Tibial nerve (tissue), 4 donors: ENCODE measurements at regions not wholly inside any gene's neighbourhood (a gene's known extent, or its start where the extent isn't known, plus 50 kb on each side); places are given as distances from the start of the nearest gene placed in this dataset.

Experiments used
- DNase-seq, 2 donors: peaks; one replicate each; pipeline ENCODE4 v3.0.0-alpha.2; 2019; ENCODE audit warnings: low spot score in 2 of 2
- H3K27ac ChIP-seq, 4 donors: fragments of 200-600 bp; sonication (generic) in 3 of 4; one replicate each; pipeline ENCODE4 v1.5.1; 2017 to 2019; ENCODE audit warnings: mild to moderate bottlenecking in 1 of 4
- H3K27me3 ChIP-seq, 2 donors: fragments of 200-600 bp; sonication (generic) in 1 of 2; one replicate each; pipeline versions ENCODE4 v1.5.1 to v1.6.0; 2017 to 2019
- H3K36me3 ChIP-seq, 3 donors: fragments of 200-600 bp; sonication (generic); one replicate each; pipeline ENCODE4 v1.5.1; 2018 to 2019
- H3K4me1 ChIP-seq, 4 donors: fragments of 200-600 bp; sonication (generic) in 3 of 4; one replicate each; pipeline ENCODE4 v1.5.1; 2017 to 2019
- H3K4me3 ChIP-seq, 4 donors: fragments of 200-600 bp; sonication (generic) in 3 of 4; one replicate each; pipeline ENCODE4 v1.5.1; 2017 to 2019; ENCODE audit warnings: mild to moderate bottlenecking in 1 of 4, moderate library complexity in 1 of 4
- H3K9me3 ChIP-seq, 4 donors: fragments of 200-600 bp; sonication (generic) in 3 of 4; one replicate each; pipeline ENCODE4 v1.5.1; 2017 to 2019
- EP300 ChIP-seq, 2 donors: sonication (generic); formaldehyde crosslinking; IDR thresholded peaks; one replicate each; pipeline ENCODE4 v1.6.1; 2017; ENCODE audit warnings: antibody characterized with exemption in 2 of 2, mild to moderate bottlenecking in 1 of 2
- POLR2A ChIP-seq, 2 donors: fragments of 450-650 bp; IDR thresholded peaks; one replicate each; pipeline ENCODE4 v1.6.1; 2017; ENCODE audit warnings: antibody characterized with exemption in 2 of 2, mild to moderate bottlenecking in 2 of 2, moderate library complexity in 2 of 2
- WGBS, 2 donors: methylation state at CpG; one replicate each; pipeline ENCODE4 v1.1.5; 2018; 5-methylcytosine and 5-hydroxymethylcytosine counted together
- TF ChIP-seq, protein P1 (sequence below), 5 experiments: fragments of 200-600 bp in 3 of 5; fragments of 450-650 bp in 2 of 5; sonication (generic) in 3 of 5; IDR thresholded peaks; one replicate each; pipeline ENCODE4 v1.5.1; 2016 to 2019; ENCODE audit warnings: antibody characterized with exemption in 5 of 5, mild to moderate bottlenecking in 3 of 5, moderate library complexity in 2 of 5

DNA sequence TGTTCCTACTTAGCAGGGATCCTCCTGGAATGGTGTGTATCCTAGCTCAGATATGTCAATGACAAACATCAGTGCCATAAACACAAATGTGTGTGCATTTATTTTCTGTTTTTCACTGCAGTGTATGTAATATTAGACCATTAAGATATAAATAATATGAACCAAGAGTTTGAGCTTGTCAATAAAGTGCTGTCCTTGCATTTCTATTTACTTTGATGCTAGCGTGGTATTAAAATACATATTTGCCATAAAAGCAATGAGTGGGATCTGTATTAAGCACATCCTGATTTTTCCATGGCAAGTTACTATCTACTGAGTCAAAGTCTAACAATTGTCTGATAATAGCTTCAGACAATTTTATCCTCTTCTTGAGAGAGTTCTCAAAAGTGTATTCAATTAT is 157.6 kb downstream of the DIRAS2 start:
- no peaks in the 10 kb centered on the region for H3K36me3 ChIP-seq
- peaks cover 0 to 18% (median 2%) of the 10 kb centered on the region in 4 donors for H3K9me3 ChIP-seq
- no peak overlapping the region for H3K4me3 ChIP-seq
- H3K27ac ChIP-seq, result no peak overlapping the region
- TF ChIP-seq POLR2A (IDR thresholded peaks at IDR 0.05), result no peak
- TF ChIP-seq, protein P1, sequence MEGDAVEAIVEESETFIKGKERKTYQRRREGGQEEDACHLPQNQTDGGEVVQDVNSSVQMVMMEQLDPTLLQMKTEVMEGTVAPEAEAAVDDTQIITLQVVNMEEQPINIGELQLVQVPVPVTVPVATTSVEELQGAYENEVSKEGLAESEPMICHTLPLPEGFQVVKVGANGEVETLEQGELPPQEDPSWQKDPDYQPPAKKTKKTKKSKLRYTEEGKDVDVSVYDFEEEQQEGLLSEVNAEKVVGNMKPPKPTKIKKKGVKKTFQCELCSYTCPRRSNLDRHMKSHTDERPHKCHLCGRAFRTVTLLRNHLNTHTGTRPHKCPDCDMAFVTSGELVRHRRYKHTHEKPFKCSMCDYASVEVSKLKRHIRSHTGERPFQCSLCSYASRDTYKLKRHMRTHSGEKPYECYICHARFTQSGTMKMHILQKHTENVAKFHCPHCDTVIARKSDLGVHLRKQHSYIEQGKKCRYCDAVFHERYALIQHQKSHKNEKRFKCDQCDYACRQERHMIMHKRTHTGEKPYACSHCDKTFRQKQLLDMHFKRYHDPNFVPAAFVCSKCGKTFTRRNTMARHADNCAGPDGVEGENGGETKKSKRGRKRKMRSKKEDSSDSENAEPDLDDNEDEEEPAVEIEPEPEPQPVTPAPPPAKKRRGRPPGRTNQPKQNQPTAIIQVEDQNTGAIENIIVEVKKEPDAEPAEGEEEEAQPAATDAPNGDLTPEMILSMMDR (IDR thresholded peaks at IDR 0.05), result no peak
- no peak for TF ChIP-seq EP300 (IDR thresholded peaks at IDR 0.05)
- no peak for DNase-seq
- H3K4me1 ChIP-seq, result no peaks in the 10 kb centered on the region
- H3K27me3 ChIP-seq, result no peaks in the 10 kb centered on the region
- 83 to 86% methylated on average over 1 of the region's 1 CpG for WGBS, 2 donors

DNA sequence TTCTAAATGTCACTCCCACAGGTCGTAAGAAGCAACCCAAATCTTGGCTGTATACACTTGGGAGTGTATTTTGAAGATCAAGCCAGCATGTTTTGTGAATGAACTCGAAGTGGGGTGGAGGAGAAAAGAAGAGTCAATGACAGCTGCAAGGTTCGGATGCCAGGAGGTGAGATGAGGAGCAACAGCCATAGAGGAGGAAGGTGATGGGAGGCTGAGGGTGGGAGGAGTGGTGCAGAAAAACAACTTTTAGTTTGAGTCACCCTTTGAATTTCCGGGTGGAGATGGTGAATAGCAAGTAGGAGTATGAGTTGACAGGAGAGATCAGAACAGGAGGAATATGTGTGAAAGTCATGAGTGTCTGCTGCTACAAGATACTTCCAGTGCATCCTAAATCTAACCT is 153.6 kb downstream of the DIRAS2 start:
- TF ChIP-seq POLR2A (IDR thresholded peaks at IDR 0.05) (no peak), EP300 (IDR thresholded peaks at IDR 0.05) (no peak)
- TF ChIP-seq, protein P1 (IDR thresholded peaks at IDR 0.05), result no peak
- H3K4me3 ChIP-seq, result no peak overlapping the region
- WGBS, 2 donors, result 79 to 88% methylated on average over 4 of the region's 4 CpGs
- H3K27me3 ChIP-seq, result no peaks in the 10 kb centered on the region
- H3K36me3 ChIP-seq, result no peaks in the 10 kb centered on the region
- H3K9me3 ChIP-seq, result peaks cover 0 to 20% (median 4%) of the 10 kb centered on the region in 4 donors
- H3K27ac ChIP-seq, result no peak overlapping the region
- DNase-seq, result no peak
- H3K4me1 ChIP-seq, result no peaks in the 10 kb centered on the region

DNA sequence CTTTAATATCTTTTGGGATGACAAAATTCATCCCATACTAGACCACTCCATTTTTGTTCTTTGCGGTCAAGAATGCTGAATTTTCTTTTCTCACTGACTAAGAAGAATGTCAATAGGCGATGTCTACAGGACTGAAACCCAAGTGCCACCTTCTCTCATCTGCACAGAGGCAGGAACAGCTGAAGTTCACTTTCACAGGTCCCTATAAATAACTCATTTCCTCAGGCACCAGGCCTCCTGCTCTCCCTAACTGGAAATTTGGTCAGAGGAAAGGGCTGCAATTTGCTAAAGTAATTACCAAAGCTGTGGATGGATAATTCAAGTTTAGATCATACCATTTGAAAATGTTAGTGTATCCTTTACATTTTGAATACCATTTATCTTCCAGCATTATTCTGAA is 142.9 kb downstream of the DIRAS2 start:
- no peak for DNase-seq
- Histone ChIP-seq H3K4me3 (no peak overlapping the region), H3K9me3 (no peaks in the 10 kb centered on the region), H3K27me3 (no peaks in the 10 kb centered on the region), H3K4me1 (no peaks in the 10 kb centered on the region), H3K27ac (no peak overlapping the region), H3K36me3 (no peaks in the 10 kb centered on the region)
- TF ChIP-seq, protein P1 (IDR thresholded peaks at IDR 0.05), result no peak
- no peak for TF ChIP-seq EP300 (IDR thresholded peaks at IDR 0.05)
- no peak for TF ChIP-seq POLR2A (IDR thresholded peaks at IDR 0.05)
- WGBS, 2 donors, result 61 to 78% methylated on average over 2 of the region's 2 CpGs

DNA sequence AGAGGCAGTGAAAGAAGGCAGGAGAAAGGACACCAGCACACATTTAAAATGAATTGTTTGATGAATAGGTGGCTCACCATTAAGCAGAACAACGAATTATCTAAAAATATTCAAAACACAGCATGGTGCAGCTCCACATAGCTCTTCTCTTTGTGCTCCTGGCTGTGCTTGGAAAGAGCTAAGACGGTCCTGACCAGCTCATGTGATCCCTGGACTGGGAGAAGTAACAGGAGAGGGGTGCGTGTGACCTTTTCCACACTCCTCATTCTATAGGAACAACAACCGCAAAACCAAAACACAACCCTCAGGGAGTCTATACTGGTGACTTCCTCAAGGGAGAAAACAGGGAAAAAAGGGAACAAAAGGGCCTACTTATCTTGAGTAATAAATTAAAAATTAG is 140.5 kb downstream of the DIRAS2 start:
- H3K9me3 ChIP-seq, result no peaks in the 10 kb centered on the region
- TF ChIP-seq EP300 (IDR thresholded peaks at IDR 0.05) (no peak), POLR2A (IDR thresholded peaks at IDR 0.05) (no peak)
- TF ChIP-seq, protein P1 (IDR thresholded peaks at IDR 0.05), result no peak
- WGBS, 2 donors, result 80 to 81% methylated on average over 4 of the region's 4 CpGs
- H3K36me3 ChIP-seq, result no peaks in the 10 kb centered on the region
- no peaks in the 10 kb centered on the region for H3K4me1 ChIP-seq
- H3K27ac ChIP-seq, result no peak overlapping the region
- no peak overlapping the region for H3K4me3 ChIP-seq
- DNase-seq, result no peak
- no peaks in the 10 kb centered on the region for H3K27me3 ChIP-seq

DNA sequence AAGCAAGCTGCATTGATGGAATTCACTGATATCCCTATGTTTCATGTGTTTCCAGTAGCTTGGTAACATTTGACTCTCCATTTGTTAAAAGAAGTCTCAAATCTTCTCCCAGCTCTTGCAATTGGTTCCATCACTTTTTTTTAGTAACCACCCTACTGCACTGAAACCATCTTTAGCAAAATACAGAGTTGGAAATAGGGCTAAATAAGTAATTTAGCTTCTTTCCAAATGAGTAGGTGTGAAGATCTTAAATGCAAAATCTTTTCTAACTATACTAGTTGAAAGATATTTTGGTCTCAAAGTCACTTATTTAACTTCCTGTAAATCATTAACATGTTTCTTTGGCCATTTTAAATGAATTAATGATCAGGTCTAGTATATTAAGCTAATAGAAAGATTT is 138.1 kb downstream of the DIRAS2 start:
- no peak overlapping the region for H3K4me3 ChIP-seq
- no peaks in the 10 kb centered on the region for H3K4me1 ChIP-seq
- no peak for DNase-seq
- no peak overlapping the region for H3K27ac ChIP-seq
- no peaks in the 10 kb centered on the region for H3K9me3 ChIP-seq
- no peaks in the 10 kb centered on the region for H3K27me3 ChIP-seq
- TF ChIP-seq EP300 (IDR thresholded peaks at IDR 0.05) (no peak), POLR2A (IDR thresholded peaks at IDR 0.05) (no peak)
- TF ChIP-seq, protein P1 (IDR thresholded peaks at IDR 0.05), result no peak
- no peaks in the 10 kb centered on the region for H3K36me3 ChIP-seq
